SK-N-SH treated with all-trans-retinoic acid at 6 μM for 48 hours (cell line): ENCODE measurements at regions not wholly inside any gene's neighbourhood (a gene's known extent, or its start where the extent isn't known, plus 50 kb on each side); places are given as distances from the start of the nearest gene placed in this dataset.

ENCODE experiments used
- OSR1 ChIP-seq: fragments of 250-450 bp; sonication (Bioruptor Pico); IDR thresholded peaks from 2 replicates; pipeline ENCODE4 v1.8.0; 2022; ENCODE audit warnings: moderate library complexity, mild to moderate bottlenecking, inconsistent platforms
- PATZ1 ChIP-seq: fragments of 250-450 bp; sonication (Bioruptor Pico); IDR thresholded peaks from 2 replicates; pipeline ENCODE4 v1.8.0; 2020; ENCODE audit warnings: mild to moderate bottlenecking, moderate library complexity, borderline replicate concordance
- POU6F1 ChIP-seq: fragments of 250-450 bp; sonication (Bioruptor Pico); IDR thresholded peaks from 2 replicates; pipeline ENCODE4 v1.8.0; 2021; ENCODE audit warnings: low read depth, mild to moderate bottlenecking, moderate library complexity, borderline replicate concordance
- RARB ChIP-seq: fragments of 250-450 bp; sonication (Bioruptor Pico); IDR thresholded peaks from 2 replicates; pipeline ENCODE4 v1.8.0; 2021; ENCODE audit warnings: mild to moderate bottlenecking, moderate library complexity
- TCF4 ChIP-seq: fragments of 250-450 bp; sonication (Bioruptor Pico); IDR thresholded peaks from 2 replicates; pipeline ENCODE4 v1.8.0; 2021; ENCODE audit warnings: mild to moderate bottlenecking, moderate library complexity, borderline replicate concordance
- ZFP30 ChIP-seq: fragments of 450-650 bp; formaldehyde crosslinking; IDR thresholded peaks from 2 replicates; pipeline ENCODE4 v1.5.0; 2022; ENCODE audit warnings: mild to moderate bottlenecking, moderate library complexity
- ZNF8 ChIP-seq: fragments of 450-650 bp; formaldehyde crosslinking; IDR thresholded peaks from 2 replicates; pipeline ENCODE4 v1.5.0; 2020; ENCODE audit warnings: mild to moderate bottlenecking, moderate library complexity

DNA sequence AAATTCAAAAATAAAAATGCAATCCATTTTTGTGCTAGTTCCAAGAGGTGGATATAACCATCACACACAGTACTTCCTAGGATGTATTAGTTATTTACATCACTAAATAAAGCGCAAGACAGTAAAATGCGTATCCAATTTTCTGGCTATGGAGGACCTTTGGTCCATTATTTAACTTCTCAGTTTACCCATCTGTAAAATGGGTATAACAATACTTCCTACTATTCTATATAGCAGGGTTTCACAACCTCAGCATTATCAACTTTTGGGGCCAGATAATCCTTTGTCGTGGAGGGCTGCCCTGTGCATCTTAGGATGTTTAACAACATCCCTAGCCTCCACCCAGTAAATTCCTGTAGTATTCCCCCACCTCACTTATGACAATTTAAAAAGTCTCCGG is 275.1 kb upstream of the PKDCC start:
- TF ChIP-seq TCF4 (CRISPR knock-in tag), result no peak
- no peak for TF ChIP-seq RARB (CRISPR knock-in tag)
- TF ChIP-seq OSR1, result no peak
- no peak for TF ChIP-seq POU6F1
- no peak for TF ChIP-seq ZFP30 (CRISPR knock-in tag)
- no peak for TF ChIP-seq ZNF8 (CRISPR knock-in tag)
- TF ChIP-seq PATZ1 (CRISPR knock-in tag), result no peak
